ENCODE measurements at regions not wholly inside any gene's neighbourhood (a gene's known extent, or its start where the extent isn't known, plus 50 kb on each side); places are given as distances from the start of the nearest gene placed in this dataset.

- ATAC-seq (no peak), DNase-seq (ENCODE audit: low spot score) (no peak)
Observed at GRCh38 chr19:5218963-5219530, 121.6 kb downstream of the PTPRS start.

- no peak for ATAC-seq
- DNase-seq (ENCODE audit: low spot score), result no peak
Observed at GRCh38 chr19:5218255-5218855, 122.3 kb downstream of the PTPRS start.

GRCh38 chr19:5217171-5217570 lies 123.4 kb downstream of the PTPRS start:
- no peak for ATAC-seq

DNA sequence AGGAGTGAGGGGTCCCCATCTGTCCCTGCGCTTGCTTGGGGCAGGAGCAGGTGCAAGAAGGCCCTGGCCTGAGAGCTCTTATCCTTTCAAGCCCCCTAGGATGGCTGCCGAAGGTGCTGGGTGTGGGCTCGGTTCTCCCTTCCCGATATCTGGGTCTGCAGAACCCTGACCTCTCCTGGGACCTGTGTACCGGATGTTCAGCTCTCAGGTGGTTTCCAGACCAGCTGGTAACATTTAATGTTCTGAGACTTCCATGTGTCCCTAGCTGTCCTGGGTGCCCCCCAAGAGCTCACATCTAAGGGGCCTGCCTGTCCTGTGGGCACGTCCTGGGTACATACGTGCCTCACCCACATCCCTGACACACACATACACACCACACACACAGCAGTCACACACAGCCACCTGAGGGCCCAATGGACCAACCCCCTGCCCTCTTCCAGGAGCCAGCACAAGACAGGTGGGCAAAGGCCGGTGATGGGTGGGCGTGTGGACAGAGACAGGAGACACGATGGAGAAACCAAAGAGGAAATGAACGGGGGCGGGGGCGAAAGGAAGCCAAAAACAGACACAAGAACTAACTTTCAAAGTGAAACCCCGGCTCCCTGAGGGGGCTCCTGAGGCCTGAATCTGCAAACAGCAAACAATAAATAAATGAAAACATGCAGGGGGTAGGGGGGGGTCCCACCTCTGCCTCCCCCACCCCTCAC lies 124.3 kb downstream of the PTPRS start:
- ATAC-seq (no peak), DNase-seq (ENCODE audit: low spot score) (no peak)

More at GRCh38 chr19:5217171-5217570, 123.4 kb downstream of the PTPRS start:
- no peak for DNase-seq (ENCODE audit: low spot score)

GRCh38 chr19:5215431-5215830 lies 125.2 kb downstream of the PTPRS start:
- no peak for ATAC-seq
- no peak for DNase-seq (ENCODE audit: low spot score)

DNA sequence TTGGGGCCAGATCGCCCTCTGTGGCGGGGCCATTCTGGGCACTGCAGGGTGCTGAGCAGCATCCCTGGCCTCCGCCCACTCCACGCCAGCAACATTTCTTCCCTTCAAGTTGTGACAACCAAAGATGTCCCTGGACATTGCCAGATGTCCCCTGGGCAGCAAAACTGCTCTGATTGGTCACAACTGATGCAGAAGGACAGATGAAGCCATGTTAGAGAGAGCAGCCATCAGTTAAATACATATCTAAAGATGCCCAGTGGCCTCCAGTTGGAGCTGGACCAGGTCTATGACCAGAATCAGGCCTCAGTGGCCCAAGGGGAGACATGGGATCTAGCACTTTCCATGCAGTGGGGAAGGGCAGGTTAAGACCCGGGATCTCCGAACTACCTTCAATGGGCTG lies 125.7 kb downstream of the PTPRS start:
- DNase-seq (ENCODE audit: low spot score), result no peak
- no peak for ATAC-seq

GRCh38 chr19:5214371-5214770 lies 126.2 kb downstream of the PTPRS start:
- DNase-seq (ENCODE audit: low spot score), result no peak
- ATAC-seq, result no peak

- DNase-seq (ENCODE audit: low spot score), result no peak
- no peak for ATAC-seq
Observed at GRCh38 chr19:5213667-5214066, 126.9 kb downstream of the PTPRS start.

- DNase-seq (ENCODE audit: low spot score), result no peak
- no peak for ATAC-seq
Observed at GRCh38 chr19:5212101-5212500, 128.5 kb downstream of the PTPRS start.

DNA sequence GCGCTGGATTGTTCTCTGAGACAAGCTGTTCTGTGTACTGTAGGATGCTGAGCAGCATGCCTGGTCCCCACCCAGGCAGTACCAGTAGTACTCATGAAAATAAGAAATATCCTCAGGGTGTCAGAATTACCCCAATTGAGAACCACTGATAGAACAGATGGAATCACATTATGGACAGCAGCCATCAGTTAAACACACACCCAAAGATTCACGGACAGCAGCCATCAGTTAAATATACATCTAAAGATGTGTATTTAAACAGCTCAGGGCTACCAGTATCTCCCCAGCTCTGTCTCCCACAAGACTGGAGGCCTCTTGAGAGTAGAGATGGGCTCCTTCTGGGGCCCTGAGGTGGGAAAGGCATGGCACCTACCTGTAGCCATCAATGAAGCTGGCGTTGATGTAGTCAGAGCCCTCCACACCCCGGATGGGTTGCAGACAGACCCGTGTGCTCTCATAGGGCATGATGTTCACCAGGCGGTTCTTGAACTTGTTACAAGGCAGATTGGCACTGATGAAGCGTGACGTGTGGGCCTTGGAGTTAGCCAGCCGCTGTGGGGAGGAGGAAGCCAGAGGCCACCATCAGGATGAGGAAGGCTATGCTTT lies 129.3 kb downstream of the PTPRS start:
- DNase-seq (ENCODE audit: low spot score) (no peak), ATAC-seq (no peak)

GRCh38 chr19:5210556-5210955 lies 130.1 kb downstream of the PTPRS start:
- no peak for DNase-seq (ENCODE audit: low spot score)
- ATAC-seq, result no peak

DNA sequence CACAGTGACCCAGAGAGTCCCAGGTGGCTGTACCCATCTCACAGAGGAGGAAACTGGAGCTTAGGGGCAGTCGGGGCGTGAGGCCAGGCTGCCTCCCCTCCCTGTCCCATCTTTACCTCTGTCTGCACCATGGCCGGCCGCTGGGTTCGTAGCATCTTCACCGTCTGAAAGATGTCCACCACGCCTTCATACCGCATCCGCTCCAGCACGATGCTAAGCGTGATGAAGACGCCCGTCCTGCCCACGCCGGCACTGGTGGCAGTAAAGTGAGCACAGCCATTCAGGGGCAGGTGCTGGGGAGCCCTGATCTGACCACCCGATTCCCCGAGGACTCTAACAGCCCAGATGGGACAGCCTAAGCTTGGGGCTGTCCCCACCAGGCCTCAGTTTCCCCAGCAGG lies 132.8 kb downstream of the PTPRS start:
- ATAC-seq (no peak), DNase-seq (ENCODE audit: low spot score) (no peak)

- ATAC-seq, result no peak
Observed at GRCh38 chr19:5206751-5207075, 133.9 kb downstream of the PTPRS start.

GRCh38 chr19:5205937-5206750 lies 134.5 kb downstream of the PTPRS start:
- DNase-seq (ENCODE audit: low spot score) (no peak), ATAC-seq (no peak)

More at GRCh38 chr19:5206751-5207075, 133.9 kb downstream of the PTPRS start:
- DNase-seq (ENCODE audit: low spot score), result no peak

DNA sequence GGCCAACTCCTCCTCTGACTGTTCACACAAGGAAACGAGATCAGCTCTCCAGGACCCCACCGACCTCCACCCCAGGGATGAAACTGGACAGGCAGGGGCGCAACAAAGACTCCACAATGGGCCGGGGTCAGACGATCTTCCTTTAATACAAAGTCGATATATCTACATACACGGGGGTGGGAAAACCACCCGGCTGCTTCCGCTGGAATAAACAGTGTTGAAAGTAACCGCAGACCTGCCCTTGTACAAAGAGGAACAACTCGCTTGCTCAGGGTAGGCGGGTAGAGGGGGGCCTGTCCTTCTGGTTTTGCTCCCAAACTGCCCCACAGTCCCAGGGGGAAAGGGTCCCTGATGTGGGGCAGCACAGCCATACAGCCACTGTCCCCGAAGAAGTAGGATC lies 135.2 kb downstream of the PTPRS start:
- ATAC-seq, result no peak

DNA sequence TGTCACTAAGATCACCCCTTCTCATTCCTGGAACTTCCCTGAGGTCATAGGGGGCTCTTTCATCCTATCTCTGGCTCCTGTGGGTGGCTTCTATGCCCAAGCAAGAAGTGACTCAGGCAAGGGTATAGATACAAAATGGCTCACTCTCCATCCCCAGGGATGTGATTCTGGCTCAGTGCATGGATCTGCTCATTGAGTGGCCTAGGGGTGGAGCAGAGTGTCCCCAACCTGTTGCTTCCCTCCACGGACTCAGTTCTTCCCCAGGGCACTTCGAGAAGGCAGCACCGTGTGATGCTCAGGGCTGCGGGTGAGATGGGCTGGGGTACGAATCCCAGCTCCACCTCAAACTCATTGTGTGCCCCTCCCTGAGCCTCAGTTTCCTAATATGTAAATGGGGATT lies 136.4 kb downstream of the PTPRS start:
- DNase-seq (ENCODE audit: low spot score) (no peak), ATAC-seq (no peak)

More for the DNA sequence above, 135.2 kb downstream of the PTPRS start:
- DNase-seq (ENCODE audit: low spot score), result no peak
